GM19240 (cell line): ENCODE measurements at regions not wholly inside any gene's neighbourhood (a gene's known extent, or its start where the extent isn't known, plus 50 kb on each side); places are given as distances from the start of the nearest gene placed in this dataset.

ENCODE experiments used
- DNase-seq: peaks from one replicate; pipeline ENCODE4 v3.0.0; 2011; ENCODE audit warnings: low spot score; ENCODE audit not compliant: insufficient read length

DNA sequence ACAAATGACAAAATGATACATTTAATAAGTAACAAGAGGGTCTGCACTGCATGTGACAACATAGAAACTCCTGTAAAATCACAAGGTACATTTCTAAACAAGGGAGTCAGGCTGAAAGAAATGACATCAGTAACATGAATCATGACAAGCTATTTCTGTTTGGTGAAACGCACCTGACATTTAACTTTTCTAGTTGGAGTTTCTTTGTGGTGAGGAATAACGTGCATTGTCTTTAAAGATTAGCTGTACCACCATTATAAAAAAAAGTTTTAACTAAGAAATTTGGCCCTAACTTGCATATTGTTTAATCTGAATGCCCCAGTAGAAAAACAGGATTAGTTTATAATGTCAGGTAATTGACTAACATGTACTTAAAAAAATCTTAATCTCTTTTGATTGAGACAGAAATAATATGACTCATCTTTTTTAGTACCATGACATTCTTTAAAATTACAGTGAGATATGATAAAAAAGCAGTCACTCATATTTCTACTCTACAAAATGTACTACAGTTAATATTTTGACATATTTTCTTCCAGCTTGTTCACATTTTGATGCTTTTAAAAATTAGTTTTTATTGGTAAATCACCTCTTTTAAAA is 418.2 kb downstream of the KLF12 start:
- no peak for DNase-seq

DNA sequence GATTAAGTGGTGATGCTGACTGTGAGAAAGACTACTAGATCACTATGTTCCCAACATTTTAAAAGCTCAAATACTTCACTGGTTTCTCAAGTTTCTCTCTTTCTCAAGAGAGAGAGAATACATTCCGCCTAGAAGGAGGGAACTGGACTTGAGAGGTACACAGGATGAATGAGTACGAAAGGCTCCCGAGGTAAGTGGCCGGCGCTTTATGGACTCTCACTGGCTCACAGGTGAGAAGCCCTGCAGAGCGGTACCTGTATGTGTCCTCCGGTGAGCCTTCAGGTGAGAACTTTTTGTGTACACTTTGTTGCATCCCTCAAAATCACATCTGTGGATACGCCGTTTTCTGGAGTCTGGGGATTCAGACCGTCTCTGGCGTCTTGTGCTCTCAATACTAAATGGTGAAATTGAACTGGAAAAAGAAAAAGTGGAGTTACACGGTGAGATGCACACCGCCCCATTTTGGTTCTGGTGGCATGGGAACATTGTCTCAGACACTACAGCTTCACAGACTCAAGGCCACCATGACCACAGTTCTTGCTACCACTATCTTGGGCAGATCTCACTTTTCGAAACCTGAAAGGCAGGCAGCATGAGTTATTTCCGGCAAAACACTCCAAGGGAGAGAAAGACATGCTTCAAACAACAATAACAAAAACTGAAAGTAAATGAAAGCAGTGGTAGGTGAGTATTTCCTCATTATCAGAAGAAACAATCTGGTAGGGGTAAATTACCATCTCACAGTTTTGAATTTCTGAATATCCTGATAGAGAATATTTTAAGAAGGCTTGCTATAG is 418.9 kb downstream of the KLF12 start:
- DNase-seq = no peak

DNA sequence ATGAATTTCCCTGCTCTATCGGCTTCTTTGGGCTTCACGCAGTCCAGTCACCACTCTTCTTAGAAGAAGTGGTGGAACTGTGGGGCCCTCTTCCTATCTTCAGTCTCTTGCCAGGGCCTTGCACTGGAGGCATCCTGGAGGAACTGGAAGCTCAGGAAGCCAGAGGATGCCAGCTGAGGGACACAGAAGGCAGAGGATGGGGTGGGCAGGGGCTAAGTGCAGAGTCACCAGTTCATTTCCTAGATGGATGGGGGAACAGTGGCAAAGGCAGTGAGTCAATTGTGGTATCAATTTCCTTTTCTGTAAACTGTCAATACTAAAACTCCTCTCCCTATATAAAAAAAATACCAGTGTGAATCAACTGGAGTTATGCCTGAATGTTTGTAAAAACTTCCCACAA is 419.7 kb downstream of the KLF12 start:
- no peak for DNase-seq

DNA sequence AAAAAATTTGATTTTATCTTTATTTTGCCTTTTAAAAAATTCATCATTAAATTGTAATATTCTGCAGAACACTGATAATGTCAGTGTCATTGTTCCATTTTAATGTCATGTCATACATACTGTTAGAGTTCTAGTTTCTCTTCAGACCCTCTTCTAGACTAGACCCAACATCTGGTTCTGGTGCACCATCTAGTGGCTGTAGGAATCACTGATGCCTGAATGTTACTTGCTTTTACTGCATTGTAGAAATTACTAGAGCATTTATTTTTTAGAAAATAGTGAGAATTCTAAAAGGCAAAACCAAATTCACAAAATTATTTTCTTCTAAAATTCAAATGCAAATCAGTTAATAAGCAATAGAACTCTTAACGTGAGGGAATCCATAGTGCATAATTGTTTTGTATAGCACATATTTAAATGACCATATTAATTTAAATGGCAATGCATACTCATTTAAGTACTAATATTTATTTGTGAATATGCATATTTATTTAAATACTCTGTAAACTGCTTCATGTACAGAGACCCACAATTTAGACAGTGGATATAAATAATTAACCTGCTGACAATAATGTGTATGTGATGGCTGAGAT is 425.7 kb downstream of the KLF12 start:
- peak; percentile 10 for DNase-seq

DNA sequence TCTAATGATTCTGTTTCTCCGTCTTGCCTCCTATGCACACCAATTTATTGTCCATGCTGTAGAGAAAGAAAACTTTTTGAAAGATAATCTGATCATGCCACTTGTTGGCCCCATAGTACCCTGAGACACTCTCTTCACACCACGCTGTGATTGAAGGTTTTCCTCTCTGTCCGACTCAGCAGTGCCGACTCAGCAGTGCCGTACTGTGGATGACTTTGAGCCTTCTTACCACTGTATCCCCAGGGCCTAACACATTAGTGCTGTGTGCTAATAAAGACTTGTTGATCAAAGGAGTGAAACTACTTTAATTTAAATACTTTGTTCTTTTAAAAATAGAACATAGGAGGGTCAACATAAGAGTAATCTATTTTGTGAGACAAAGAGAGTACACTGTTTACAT is 429.6 kb downstream of the KLF12 start:
- no peak for DNase-seq

DNA sequence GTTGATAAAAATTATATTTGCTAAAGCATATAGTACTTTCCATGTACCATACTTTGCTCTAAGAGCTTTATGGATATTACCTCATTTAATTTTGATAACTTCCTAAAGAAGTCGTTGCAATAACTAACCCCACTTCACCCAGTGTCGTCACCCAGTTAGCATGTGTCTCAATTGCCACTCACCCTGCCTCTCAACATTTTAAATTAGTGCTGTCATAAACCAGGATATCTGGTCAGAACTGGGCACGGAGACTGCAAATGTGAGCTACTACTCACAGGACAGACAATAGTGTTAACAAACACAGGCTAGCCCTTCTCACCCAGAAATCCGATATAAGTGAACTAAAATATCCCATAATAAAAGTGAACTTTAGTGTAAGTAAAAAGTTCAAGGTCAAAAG is 430.6 kb downstream of the KLF12 start:
- DNase-seq = no peak

DNA sequence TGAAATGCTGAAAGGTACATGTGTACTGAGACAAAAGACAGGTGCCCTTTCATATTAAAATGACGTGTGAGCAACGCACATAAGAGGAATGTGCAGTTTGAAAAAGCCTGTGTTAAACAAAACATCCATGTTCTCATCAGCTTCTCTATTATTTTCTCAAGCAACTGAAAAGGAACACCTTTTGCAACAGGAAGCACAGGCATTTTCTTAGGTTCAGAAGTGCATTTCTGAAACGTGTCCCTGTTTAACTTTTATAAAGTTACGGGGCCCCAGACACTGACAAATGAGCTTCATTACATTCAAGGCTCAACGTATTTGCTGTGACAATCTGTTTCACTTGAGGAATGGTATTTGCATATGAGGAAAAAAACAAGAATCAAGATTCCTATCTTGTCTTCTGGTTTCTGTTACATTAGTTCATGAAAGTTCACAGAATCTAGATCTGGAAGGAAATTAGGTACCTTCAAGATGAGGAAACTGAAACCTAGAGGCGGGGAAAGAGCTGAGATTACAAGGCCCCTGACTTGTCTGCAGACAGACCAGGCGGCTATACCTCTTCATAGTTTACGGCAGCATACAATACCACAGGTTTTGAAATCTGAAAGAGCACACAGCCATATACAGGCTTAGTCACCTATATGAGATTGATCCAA is 431.7 kb downstream of the KLF12 start:
- no peak for DNase-seq

DNA sequence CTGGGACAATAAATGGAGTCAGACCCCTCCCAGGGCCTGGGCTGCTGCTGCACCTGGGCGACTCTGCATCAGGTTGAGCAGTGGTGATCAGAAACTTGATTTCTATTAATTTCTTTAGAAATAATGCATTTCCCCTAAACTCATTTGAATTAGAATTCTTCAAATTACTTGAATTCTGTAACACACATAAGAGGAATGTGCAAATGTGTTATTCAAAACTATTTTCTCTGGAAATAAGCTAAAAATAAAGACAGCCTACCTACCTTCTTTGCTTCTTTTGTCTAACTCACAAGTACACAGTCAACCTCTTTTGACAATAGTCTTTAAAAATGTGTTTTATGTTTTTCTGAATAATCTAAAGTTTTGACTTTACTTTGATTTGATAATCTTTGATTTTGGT is 433.0 kb downstream of the KLF12 start:
- no peak for DNase-seq

DNA sequence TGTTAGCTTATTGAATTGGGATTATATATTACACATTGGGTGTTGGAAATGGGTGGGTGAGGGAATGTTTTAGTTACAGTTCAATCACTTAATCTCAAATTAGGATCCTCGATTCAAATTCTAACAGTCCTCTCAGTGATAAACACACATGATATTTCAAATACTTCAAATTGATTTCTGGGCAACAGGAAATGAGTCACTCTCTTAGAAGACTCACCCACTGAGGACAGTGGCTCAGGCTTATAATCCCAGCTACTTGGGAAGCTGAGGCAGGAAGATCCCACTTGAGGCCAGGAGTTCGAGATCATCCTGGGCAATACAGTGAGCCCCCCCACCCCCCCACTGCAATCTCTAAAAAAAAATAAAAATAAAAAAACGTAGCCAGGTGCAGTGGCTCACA is 435.3 kb downstream of the KLF12 start:
- DNase-seq = no peak

DNA sequence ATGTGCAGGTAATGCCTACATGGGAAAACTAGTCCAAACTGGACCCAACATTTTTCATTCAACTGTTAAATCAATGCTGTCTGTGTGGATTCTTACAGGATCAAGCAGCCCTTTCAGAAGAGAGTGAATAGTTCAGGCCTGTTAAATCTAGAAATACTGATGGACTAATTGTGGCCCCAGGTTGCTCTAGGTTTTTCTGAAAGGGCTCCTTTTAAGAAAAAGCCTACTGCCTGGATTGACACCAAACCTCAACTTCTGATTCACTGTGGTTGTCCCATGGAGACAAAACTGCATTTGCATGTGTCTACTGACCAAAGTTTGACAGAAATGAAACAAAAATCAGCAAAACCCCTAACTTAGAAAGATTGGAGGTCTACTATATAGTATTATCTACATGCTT is 437.0 kb downstream of the KLF12 start:
- no peak for DNase-seq

DNA sequence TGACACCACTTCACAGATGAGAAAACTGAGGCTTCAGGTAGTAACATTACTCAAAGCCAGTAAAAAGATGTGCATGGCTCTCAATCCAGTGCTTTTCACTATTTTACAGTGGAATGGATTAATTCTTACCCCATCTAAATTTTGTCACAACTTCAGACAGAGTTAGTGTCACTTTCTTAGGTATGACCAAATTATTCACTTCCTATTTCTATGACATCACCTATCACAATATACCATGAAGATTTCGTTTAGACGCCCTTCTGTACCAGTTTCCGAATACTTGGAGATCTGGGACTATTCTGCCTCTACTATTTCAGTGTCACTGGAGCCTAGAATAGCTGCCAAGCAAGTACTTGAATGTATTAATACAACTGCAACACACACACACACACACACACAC is 437.5 kb downstream of the KLF12 start:
- no peak for DNase-seq

DNA sequence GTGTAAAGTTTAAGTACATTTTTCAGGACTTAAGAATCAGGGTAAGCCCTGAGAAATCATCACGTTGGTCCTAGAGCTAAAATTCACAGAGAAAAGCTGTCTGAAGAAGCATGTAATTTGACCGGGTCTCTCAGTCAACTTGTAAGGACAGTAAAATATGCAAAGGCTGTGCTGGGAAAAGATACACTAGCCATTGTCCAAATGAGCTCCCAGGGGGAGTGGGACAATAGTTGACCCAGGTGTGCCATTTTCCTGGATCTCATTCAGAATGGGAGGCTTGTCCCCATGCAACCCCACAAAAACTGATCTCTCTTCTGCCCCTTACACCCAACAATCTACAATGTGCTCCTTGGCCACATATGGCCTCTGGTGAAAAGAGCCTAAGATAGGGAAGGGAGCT is 437.9 kb downstream of the KLF12 start:
- DNase-seq = no peak

DNA sequence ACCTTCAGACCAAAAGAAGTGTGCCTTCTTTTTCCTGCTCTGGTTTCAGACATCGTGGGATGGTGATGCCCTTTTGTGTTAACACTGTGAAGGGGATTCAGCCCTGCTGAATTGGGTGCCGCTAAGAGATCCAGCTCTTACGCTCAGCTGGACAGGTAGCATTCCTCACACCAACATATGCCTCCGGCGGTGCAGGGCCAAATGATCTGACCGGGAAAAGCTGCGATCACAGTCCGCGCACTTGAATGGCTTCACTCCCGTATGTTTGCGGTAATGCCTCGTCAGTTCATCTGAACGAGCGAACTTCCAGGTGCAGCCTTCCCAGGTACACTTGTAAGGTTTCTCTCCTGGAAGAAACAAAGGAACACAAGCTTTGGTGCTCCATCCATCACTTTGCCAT is 438.9 kb downstream of the KLF12 start:
- no peak for DNase-seq

DNA sequence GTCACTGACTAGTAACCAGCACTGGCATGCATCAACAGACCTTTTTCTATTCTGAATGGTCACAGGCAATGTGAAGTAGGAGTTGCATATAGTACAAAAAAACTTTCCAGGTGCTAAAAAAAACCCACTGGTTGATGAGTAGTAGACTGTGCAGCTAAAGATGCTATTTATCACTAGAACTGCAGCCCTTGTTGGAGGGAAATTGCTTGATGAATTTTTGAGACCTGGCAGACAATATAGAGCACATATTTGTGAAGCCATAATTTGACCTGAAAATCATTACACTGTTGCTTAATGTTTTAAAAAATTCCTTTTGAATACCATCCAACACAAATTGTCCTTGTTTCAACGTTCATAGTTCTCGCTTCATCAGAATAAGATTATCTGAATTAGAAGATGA is 441.0 kb downstream of the KLF12 start:
- DNase-seq = no peak

DNA sequence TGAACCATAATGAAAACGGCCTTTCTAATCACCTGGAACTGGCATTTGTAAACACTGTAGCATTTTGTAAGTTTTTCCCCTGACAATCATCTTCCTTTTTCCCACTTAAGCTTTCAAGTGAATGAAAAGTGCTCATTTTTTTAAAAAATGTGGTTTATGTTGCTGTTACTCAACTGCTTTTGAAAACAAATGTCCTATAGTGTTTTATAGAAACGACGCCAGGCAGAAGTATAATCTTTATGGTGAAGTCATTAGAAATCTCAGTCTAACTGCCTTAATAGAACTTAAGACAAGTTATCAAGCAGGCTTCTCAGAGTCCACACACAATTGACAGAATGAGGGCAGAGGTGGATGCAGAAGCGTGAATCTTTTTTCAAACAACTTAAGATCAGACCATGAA is 442.3 kb downstream of the KLF12 start:
- DNase-seq = no peak

DNA sequence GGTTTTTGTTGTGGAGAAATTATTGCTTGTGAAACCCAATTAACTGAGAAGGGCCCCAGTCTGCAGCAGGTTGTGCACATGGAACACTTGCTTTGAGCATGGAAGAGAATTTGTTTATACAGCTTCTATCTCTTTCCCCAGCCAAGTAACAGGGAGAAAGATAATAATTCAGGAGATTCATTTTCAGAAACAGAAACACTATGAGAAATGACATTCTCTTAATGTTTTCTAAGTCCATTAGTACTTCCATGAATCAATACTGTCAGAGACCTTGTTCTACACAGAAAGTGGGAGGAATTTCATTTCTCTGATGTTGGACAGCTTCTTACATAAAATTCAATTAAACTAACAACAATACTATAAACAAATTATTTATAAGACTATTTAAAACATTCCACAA is 446.3 kb downstream of the KLF12 start:
- DNase-seq = no peak

DNA sequence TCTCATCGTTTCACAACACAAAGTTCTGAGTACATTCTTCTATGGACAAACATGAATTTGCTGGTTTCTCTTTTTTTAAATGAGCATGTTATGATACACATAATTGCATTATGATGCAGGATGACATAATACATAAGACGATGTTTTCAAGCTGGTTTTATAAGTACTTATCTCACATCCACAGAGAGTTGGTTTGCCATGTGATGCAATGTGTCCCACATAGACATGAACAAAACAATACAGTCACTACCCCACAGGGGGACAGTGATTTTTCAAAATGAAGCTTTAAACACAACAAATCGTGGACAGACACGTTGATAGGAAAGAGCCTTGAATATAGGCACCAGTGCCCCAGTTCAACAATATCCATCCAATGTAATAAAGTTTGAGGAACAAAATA is 447.1 kb downstream of the KLF12 start:
- no peak for DNase-seq

DNA sequence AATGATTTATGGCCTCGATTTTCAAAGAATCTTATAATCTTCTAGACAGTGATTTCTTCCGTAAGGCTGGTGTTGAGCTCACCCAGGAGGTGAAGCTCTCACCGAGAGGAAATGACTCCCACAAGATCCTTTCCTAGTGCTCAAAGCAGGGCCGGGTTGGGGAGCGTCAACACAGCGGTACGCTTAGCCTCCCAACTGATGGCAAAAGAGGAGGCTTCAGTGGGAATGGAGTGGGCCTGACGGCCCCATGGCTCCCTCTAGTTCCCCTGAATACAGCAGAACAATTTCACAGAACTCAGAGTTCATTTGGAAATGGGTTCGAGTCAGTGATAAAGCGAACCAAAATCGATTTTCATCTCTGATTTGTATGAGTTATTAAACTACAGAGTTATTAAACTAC is 449.5 kb downstream of the KLF12 start:
- no peak for DNase-seq

DNA sequence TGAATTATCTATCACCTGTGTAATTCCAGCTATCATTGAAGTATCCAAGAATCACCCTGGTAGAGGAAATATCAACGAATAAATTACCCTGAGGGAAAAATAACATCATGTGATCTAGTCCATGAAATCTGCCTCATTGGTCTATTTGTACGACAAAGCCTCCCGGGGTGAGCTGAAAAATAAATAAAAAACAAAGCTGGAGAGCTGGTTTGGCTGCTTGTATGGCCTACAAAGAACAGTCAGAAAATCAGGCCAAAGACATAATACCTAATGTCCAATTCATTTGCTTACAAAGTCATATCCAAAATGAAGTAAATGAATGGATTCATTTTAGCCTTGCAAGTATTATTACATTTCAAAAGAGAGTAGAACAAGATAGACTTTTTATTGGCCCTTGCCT is 449.9 kb downstream of the KLF12 start:
- no peak for DNase-seq

DNA sequence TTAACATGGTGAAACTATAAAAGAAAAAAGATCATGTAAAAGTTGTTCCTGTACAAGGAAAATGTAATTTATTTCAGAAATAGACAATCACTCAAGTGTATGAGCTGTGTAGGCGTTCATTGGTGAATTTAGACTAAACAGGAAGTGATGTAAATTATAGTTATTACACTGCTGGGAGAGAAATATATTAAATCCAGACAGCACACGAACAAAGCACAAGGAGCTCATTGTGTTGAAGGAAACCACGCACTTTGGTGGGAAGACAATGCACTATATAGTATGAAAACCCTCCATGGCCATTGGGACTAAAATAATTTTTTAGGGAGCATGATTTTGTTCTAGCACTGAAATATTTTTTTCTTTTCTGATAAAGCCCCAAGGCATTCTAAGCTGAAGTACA is 450.5 kb downstream of the KLF12 start:
- no peak for DNase-seq

DNA sequence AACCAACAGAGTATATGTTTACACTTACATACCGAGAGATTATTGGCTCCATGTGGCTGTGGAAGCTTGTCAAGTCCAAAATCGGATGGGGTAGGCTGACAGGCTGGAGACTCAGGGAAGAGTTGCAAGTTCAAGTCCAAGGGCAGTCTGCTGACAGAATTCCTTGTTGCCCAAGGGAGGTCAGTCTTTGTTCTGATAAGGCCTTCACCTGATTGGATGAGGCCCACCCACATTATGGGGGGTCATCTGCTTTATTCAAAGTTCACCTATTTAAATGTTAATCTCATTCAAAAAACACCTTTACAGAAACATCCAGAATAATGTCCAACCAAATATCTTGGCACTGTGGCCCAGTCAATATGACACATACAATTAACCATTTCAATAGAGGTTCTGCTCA is 452.4 kb downstream of the KLF12 start:
- DNase-seq = no peak

DNA sequence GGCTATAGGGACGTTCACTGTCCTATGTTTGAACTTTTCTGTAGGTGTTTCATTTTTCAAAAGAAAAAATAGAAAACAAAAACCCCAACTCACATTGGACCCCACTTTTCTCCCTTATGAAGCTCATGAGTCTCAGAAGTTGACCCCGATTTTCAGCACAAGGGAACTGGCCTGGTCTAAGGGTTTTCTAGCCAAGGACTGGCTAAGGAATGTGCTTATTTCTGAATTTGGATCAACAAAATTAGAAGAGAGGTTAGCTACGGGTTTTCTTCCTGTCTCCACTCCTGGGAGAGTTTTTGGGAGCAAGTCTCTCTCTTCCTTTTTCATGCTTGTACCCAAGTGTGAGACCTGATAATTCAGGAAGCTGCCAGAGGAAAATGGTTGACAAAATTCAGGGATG is 453.2 kb downstream of the KLF12 start:
- no peak for DNase-seq
